ENCODE measurements at regions not wholly inside any gene's neighbourhood (a gene's known extent, or its start where the extent isn't known, plus 50 kb on each side); places are given as distances from the start of the nearest gene placed in this dataset.
"Not testable (repeated sequence)": the region's sequence is repeated elsewhere in the genome, so short reads cannot be mapped to it uniquely, and the experiment has no call there.

- Histone ChIP-seq H3K36me3 (no peaks in the 10 kb centered on the region), H3K9me3 (peaks cover 0 to 2% (median 0%) of the 10 kb centered on the region in 11 donors), H3K27me3 (no peaks in the 10 kb centered on the region), H3K4me3 (no peak overlapping the region), H3K27ac (no peak overlapping the region), H3K4me1 (no peaks in the 10 kb centered on the region)
- no peak for DNase-seq
- ATAC-seq, result no peak
- TF ChIP-seq CTCF (IDR thresholded peaks at IDR 0.05), result no peak
- 30 to 53% methylated on average over 2 of the region's 2 CpGs for WGBS, 2 donors
- intact Hi-C loops (cut with DNase I), result no loop called here
These were observed 388.5 kb downstream of the CAAP1 start for GRCh38 chr9:26504057-26504456.

- no peak for DNase-seq
- no peaks in the 10 kb centered on the region for H3K4me1 ChIP-seq
- H3K27ac ChIP-seq, result no peak overlapping the region
- no peak overlapping the region for H3K4me3 ChIP-seq
- no peak for TF ChIP-seq CTCF (IDR thresholded peaks at IDR 0.05)
- no peaks in the 10 kb centered on the region for H3K27me3 ChIP-seq
- intact Hi-C loops (cut with DNase I), result no loop called here
- peaks cover 0 to 16% (median 5%) of the 10 kb centered on the region in 11 donors for H3K9me3 ChIP-seq
- 51 to 67% methylated on average over 3 of the region's 3 CpGs for WGBS, 2 donors
- ATAC-seq, result no peak
- no peaks in the 10 kb centered on the region for H3K36me3 ChIP-seq
These were observed 390.3 kb downstream of the CAAP1 start for GRCh38 chr9:26502311-26502710.

- intact Hi-C loops (cut with DNase I), result no loop called here
- Histone ChIP-seq H3K27me3 (no peaks in the 10 kb centered on the region), H3K27ac (no peak overlapping the region), H3K4me1 (no peaks in the 10 kb centered on the region), H3K36me3 (no peaks in the 10 kb centered on the region), H3K9me3 (peaks cover 0 to 24% (median 5%) of the 10 kb centered on the region in 11 donors), H3K4me3 (no peak overlapping the region)
- WGBS, 2 donors, result 52 to 53% methylated on average over 3 of the region's 3 CpGs
- no peak for TF ChIP-seq CTCF (IDR thresholded peaks at IDR 0.05)
- no peak for DNase-seq
- ATAC-seq, result no peak
These were observed 392.1 kb downstream of the CAAP1 start for GRCh38 chr9:26500471-26500870.

GRCh38 chr9:26492608-26493521 is 399.7 kb downstream of the CAAP1 start:
- H3K4me3 ChIP-seq; DNase-seq; H3K27ac ChIP-seq; intact Hi-C loops (cut with DNase I); H3K4me1 ChIP-seq; ATAC-seq; H3K36me3 ChIP-seq; H3K27me3 ChIP-seq: not testable (repeated sequence)
- 92 to 93% methylated on average over 43 to 59 of the region's 59 CpGs for WGBS, 2 donors
- H3K9me3 ChIP-seq, result peaks cover 0 to 37% (median 4%) of the 10 kb centered on the region in 11 donors

GRCh38 chr9:26491922-26492607 is 400.5 kb downstream of the CAAP1 start:
- intact Hi-C loops (cut with DNase I), result not testable (repeated sequence)

More at GRCh38 chr9:26491922-26492607, 400.5 kb downstream of the CAAP1 start:
- peaks cover 0 to 30% (median 0%) of the 10 kb centered on the region in 11 donors for H3K9me3 ChIP-seq
- not testable (repeated sequence) for H3K4me3 ChIP-seq, H3K27ac ChIP-seq, H3K4me1 ChIP-seq, H3K27me3 ChIP-seq, ATAC-seq, H3K36me3 ChIP-seq, DNase-seq
- WGBS, 2 donors, result 92 to 93% methylated on average over 32 to 35 of the region's 35 CpGs
